NT2/D1 (cell line): ENCODE measurements at regions not wholly inside any gene's neighbourhood (a gene's known extent, or its start where the extent isn't known, plus 50 kb on each side); places are given as distances from the start of the nearest gene placed in this dataset.

Experiments
- SUZ12 ChIP-seq: IDR thresholded peaks from 2 replicates; pipeline ENCODE4 v1.6.1; 2011; ENCODE audit not compliant: insufficient read length, insufficient read depth; ENCODE audit errors: extremely low read depth
- YY1 ChIP-seq: IDR thresholded peaks from 2 replicates; pipeline ENCODE4 v1.6.1; 2011; ENCODE audit not compliant: insufficient read length, insufficient read depth

GRCh38 chr7:41206267-41206666 lies 496.6 kb downstream of the INHBA start:
- no peak for TF ChIP-seq SUZ12
- no peak for TF ChIP-seq YY1
